ENCODE measurements at regions not wholly inside any gene's neighbourhood (a gene's known extent, or its start where the extent isn't known, plus 50 kb on each side); places are given as distances from the start of the nearest gene placed in this dataset.

- no peak for DNase-seq
- intact Hi-C loops (cut with micrococcal nuclease), result no loop called here
- H3K27ac Mint-ChIP-seq, result no peak overlapping the region
- no peaks in the 10 kb centered on the region for H3K4me1 Mint-ChIP-seq (ENCODE audit: low read depth)
- H3K4me3 Mint-ChIP-seq, result no peak overlapping the region
- H3K9me3 Mint-ChIP-seq, result no peaks in the 10 kb centered on the region
- ChIA-PET CTCF (no interaction called here), POLR2A (no interaction called here)
- H3K36me3 Mint-ChIP-seq, result no peaks in the 10 kb centered on the region
- H3K27me3 Mint-ChIP-seq, result no peaks in the 10 kb centered on the region
These were observed 127.4 kb upstream of the NRIP1 start for GRCh38 chr21:15192243-15192642.

DNA sequence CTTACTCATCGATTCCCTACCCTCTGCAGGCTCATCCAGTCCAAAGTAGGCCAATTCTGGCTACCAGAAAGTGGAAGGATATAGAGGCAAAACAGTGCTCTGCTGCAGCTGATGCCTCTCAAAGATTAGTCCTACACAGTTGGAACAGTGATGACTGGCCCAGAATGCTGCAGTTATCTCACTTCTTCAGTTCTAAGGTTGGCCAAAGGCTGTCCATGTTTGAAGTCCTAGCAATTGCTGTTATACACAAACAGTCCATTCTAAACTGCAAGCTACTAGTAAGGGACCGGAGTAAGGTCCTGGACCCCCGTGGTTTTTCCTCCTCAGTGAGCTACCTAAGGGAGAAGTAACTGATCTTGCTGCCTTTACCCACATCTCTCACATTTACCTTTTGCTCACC is 129.1 kb upstream of the NRIP1 start:
- Mint-ChIP-seq H3K36me3 (no peaks in the 10 kb centered on the region), H3K27me3 (no peaks in the 10 kb centered on the region), H3K27ac (no peak overlapping the region), H3K4me1 (ENCODE audit: low read depth) (no peaks in the 10 kb centered on the region), H3K4me3 (no peak overlapping the region), H3K9me3 (no peaks in the 10 kb centered on the region)
- no peak for DNase-seq
- ChIA-PET CTCF (no interaction called here), POLR2A (no interaction called here)
- intact Hi-C loops (cut with micrococcal nuclease), result no loop called here

GRCh38 chr21:15195104-15195503 is 130.3 kb upstream of the NRIP1 start:
- no peak overlapping the region for H3K4me3 Mint-ChIP-seq
- POLR2A ChIA-PET, result no interaction called here
- no peaks in the 10 kb centered on the region for H3K9me3 Mint-ChIP-seq
- no peak overlapping the region for H3K27ac Mint-ChIP-seq
- no peaks in the 10 kb centered on the region for H3K4me1 Mint-ChIP-seq (ENCODE audit: low read depth)
- no peak for DNase-seq
- CTCF ChIA-PET, result no interaction called here
- intact Hi-C loops (cut with micrococcal nuclease), result no loop called here
- no peaks in the 10 kb centered on the region for H3K27me3 Mint-ChIP-seq
- no peaks in the 10 kb centered on the region for H3K36me3 Mint-ChIP-seq

GRCh38 chr21:15195768-15196167 is 131.0 kb upstream of the NRIP1 start:
- CTCF ChIA-PET, result no interaction called here
- Mint-ChIP-seq H3K4me3 (no peak overlapping the region), H3K27ac (no peak overlapping the region), H3K9me3 (no peaks in the 10 kb centered on the region), H3K4me1 (ENCODE audit: low read depth) (no peaks in the 10 kb centered on the region), H3K27me3 (no peaks in the 10 kb centered on the region), H3K36me3 (no peaks in the 10 kb centered on the region)
- intact Hi-C loops (cut with micrococcal nuclease), result no loop called here
- DNase-seq, result no peak
- POLR2A ChIA-PET, result no interaction called here

DNA sequence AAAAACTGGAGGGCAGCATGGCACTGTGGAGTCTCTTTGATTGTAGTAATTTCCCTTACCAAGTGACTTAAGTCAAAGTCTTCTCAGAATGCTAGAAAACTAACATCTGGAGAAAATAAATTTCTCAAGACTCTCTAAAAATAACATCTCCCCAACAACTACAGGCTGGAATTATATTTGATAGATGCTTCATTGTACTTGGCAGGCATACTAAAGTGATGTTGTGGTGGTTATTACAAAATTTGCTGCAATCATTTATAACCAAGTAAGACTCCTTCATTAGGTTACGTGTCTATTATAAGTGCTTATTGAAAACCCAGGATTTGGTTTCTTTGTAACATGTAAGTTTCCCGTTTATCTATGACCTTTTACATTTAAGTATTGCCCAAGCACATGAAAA is 132.9 kb upstream of the NRIP1 start:
- CTCF ChIA-PET, result no interaction called here

DNA sequence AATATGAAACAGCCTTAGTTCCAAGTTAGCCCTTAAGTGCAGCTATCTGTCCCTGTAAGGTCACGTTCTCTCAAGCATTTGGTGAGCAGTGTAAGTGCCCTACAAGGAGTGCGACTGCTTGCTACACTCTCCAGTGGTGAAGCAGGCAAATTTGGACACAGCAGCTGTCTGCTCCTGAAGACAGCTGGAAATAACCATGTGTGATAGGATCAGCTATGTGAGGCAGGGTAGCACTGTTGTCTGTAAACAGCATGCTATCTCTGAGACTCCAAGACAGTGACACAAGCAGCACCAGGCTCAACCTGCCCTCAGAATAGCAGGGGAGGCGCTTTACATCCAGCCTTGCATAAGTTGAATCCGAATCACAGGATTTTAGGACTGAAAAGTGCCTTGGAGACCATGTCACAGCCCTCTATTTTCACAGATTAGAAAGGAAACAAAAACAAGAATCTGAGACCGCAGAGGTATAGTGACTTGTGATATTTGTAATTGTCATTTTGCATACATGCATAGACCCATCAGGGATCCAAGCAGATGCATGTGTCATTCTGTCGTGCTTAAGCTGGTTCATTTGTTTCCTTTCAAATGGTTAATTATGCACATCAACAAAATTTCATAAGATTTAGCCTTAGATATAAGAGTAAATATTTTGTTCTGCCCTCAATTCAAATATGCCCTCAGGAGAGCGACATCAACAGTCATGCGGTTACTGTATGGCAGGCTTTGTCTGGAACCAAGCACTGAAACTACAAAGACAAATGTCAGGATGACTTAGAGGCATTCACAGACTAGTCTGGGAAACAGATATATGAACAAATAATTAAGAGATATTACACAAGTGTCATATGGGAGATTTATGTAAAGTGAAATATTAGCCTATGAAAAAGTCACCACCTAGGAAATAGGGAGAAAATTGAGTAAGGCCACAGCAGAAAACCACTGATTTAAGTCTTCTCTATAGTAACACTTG is 134.9 kb upstream of the NRIP1 start:
- Mint-ChIP-seq H3K9me3 (no peaks in the 10 kb centered on the region), H3K36me3 (no peaks in the 10 kb centered on the region), H3K27ac (no peak overlapping the region), H3K4me3 (no peak overlapping the region), H3K4me1 (ENCODE audit: low read depth) (no peaks in the 10 kb centered on the region), H3K27me3 (peaks cover under 1% of the 10 kb centered on the region)
- DNase-seq, result no peak
- CTCF ChIA-PET, result no interaction called here
- POLR2A ChIA-PET, result no interaction called here
- intact Hi-C loops (cut with micrococcal nuclease), result no loop called here

More for the DNA sequence above, 132.9 kb upstream of the NRIP1 start:
- POLR2A ChIA-PET, result no interaction called here
- no peak for DNase-seq
- Mint-ChIP-seq H3K9me3 (no peaks in the 10 kb centered on the region), H3K27ac (no peak overlapping the region), H3K4me3 (no peak overlapping the region), H3K4me1 (ENCODE audit: low read depth) (no peaks in the 10 kb centered on the region), H3K27me3 (no peaks in the 10 kb centered on the region), H3K36me3 (no peaks in the 10 kb centered on the region)
- intact Hi-C loops (cut with micrococcal nuclease), result no loop called here

DNA sequence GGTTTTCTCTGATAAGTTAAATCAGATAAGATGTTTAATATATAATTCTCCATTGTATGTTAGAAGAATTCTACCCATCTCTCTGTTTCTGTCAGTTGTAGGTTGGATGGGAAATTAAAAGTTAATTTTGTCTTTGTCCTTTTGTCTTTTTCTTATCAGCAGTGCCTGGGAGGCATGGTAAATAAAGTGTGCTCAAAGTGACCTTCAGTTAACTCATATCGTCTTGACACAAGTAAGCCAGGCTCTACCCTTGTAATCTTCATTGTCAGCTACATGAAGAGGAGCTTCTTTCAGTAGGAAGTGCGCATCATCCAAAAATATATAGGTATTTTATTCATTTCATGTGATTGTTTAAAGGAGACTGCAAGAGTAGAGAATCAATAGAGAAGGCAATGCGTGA is 138.9 kb upstream of the NRIP1 start:
- ChIA-PET CTCF (interaction anchor here (1.0 kb wide), 1 partner anchor 12 kb away, joined by 3 read pairs; no protein-coding TSS in a partner anchor), POLR2A (no interaction called here)
- no peaks in the 10 kb centered on the region for H3K4me1 Mint-ChIP-seq (ENCODE audit: low read depth)
- H3K4me3 Mint-ChIP-seq, result no peak overlapping the region
- intact Hi-C loops (cut with micrococcal nuclease), result no loop called here
- no peak for DNase-seq
- no peaks in the 10 kb centered on the region for H3K36me3 Mint-ChIP-seq
- H3K27me3 Mint-ChIP-seq, result peaks cover 2% of the 10 kb centered on the region
- H3K9me3 Mint-ChIP-seq, result no peaks in the 10 kb centered on the region
- H3K27ac Mint-ChIP-seq, result no peak overlapping the region

- Mint-ChIP-seq H3K36me3 (no peaks in the 10 kb centered on the region), H3K27me3 (peaks cover 2% of the 10 kb centered on the region), H3K9me3 (no peaks in the 10 kb centered on the region), H3K4me3 (no peak overlapping the region), H3K27ac (no peak overlapping the region), H3K4me1 (ENCODE audit: low read depth) (no peaks in the 10 kb centered on the region)
- no peak for DNase-seq
- POLR2A ChIA-PET, result no interaction called here
- intact Hi-C loops (cut with micrococcal nuclease), result no loop called here
- CTCF ChIA-PET, result no interaction called here
These were observed 139.6 kb upstream of the NRIP1 start for GRCh38 chr21:15204140-15204969.

DNA sequence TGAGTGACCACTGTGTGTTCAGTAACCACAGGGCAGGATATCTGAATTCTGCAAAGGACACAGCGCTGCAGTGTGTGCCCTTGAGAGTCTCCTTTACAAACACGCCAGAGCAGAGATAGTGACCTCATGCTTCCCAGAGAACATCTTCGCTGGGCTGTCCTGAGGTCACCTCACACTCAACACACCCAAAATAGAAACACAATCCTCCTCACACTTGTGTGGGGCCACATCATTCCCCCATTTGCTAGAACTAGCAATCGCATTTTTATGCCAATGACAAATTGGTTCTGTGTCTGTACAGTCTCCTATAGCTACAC is 140.1 kb upstream of the NRIP1 start:
- no peaks in the 10 kb centered on the region for H3K4me1 Mint-ChIP-seq (ENCODE audit: low read depth)
- CTCF ChIA-PET, result no interaction called here
- intact Hi-C loops (cut with micrococcal nuclease), result no loop called here

GRCh38 chr21:15206514-15206913 is 141.7 kb upstream of the NRIP1 start:
- DNase-seq, result no peak
- intact Hi-C loops (cut with micrococcal nuclease), result no loop called here
- no peak overlapping the region for H3K4me3 Mint-ChIP-seq
- no peaks in the 10 kb centered on the region for H3K36me3 Mint-ChIP-seq
- peaks cover 3% of the 10 kb centered on the region for H3K27me3 Mint-ChIP-seq
- no peak overlapping the region for H3K27ac Mint-ChIP-seq
- POLR2A ChIA-PET, result no interaction called here
- no peaks in the 10 kb centered on the region for H3K4me1 Mint-ChIP-seq (ENCODE audit: low read depth)
- CTCF ChIA-PET, result no interaction called here
- no peaks in the 10 kb centered on the region for H3K9me3 Mint-ChIP-seq

More for the DNA sequence above, 140.1 kb upstream of the NRIP1 start:
- H3K4me3 Mint-ChIP-seq, result no peak overlapping the region
- peaks cover 2% of the 10 kb centered on the region for H3K27me3 Mint-ChIP-seq
- no peak overlapping the region for H3K27ac Mint-ChIP-seq
- H3K9me3 Mint-ChIP-seq, result no peaks in the 10 kb centered on the region
- POLR2A ChIA-PET, result no interaction called here
- no peaks in the 10 kb centered on the region for H3K36me3 Mint-ChIP-seq
- no peak for DNase-seq

DNA sequence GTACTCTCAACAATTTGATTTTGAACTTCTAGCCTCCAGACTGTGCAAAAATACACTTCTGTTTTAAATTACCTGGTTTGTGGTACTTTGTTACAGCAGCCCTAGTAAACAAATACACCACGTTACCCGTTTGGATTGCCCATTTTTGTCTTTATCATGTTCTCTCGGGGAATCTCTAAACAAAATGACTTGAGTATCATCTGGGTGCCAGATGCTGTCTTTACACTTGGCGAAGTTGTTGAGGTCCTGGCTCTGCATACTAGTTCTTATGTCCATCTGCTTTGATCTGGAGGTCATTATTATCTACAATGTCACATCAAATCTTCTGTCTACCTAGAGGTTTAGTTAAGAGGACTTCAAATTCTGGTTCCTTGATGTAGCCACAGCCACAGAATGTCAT is 142.4 kb upstream of the NRIP1 start:
- POLR2A ChIA-PET, result no interaction called here
- no peaks in the 10 kb centered on the region for H3K4me1 Mint-ChIP-seq (ENCODE audit: low read depth)
- intact Hi-C loops (cut with micrococcal nuclease), result no loop called here
- peaks cover 3% of the 10 kb centered on the region for H3K27me3 Mint-ChIP-seq
- H3K36me3 Mint-ChIP-seq, result no peaks in the 10 kb centered on the region
- no peaks in the 10 kb centered on the region for H3K9me3 Mint-ChIP-seq
- CTCF ChIA-PET, result no interaction called here
- no peak for DNase-seq
- no peak overlapping the region for H3K27ac Mint-ChIP-seq
- no peak overlapping the region for H3K4me3 Mint-ChIP-seq

GRCh38 chr21:15207635-15208370 is 143.0 kb upstream of the NRIP1 start:
- CTCF ChIA-PET, result no interaction called here
- peaks cover 3% of the 10 kb centered on the region for H3K27me3 Mint-ChIP-seq
- POLR2A ChIA-PET, result no interaction called here
- no peak overlapping the region for H3K27ac Mint-ChIP-seq
- no peaks in the 10 kb centered on the region for H3K36me3 Mint-ChIP-seq
- intact Hi-C loops (cut with micrococcal nuclease), result no loop called here
- H3K4me1 Mint-ChIP-seq (ENCODE audit: low read depth), result no peaks in the 10 kb centered on the region
- DNase-seq, result no peak
- H3K4me3 Mint-ChIP-seq, result no peak overlapping the region
- H3K9me3 Mint-ChIP-seq, result no peaks in the 10 kb centered on the region

All from activated CD4-positive, alpha-beta memory T cell treated with anti-CD3 and anti-CD28 coated beads for 36 hours (primary cell).